ENCODE measurements at regions not wholly inside any gene's neighbourhood (a gene's known extent, or its start where the extent isn't known, plus 50 kb on each side); places are given as distances from the start of the nearest gene placed in this dataset.

DNA sequence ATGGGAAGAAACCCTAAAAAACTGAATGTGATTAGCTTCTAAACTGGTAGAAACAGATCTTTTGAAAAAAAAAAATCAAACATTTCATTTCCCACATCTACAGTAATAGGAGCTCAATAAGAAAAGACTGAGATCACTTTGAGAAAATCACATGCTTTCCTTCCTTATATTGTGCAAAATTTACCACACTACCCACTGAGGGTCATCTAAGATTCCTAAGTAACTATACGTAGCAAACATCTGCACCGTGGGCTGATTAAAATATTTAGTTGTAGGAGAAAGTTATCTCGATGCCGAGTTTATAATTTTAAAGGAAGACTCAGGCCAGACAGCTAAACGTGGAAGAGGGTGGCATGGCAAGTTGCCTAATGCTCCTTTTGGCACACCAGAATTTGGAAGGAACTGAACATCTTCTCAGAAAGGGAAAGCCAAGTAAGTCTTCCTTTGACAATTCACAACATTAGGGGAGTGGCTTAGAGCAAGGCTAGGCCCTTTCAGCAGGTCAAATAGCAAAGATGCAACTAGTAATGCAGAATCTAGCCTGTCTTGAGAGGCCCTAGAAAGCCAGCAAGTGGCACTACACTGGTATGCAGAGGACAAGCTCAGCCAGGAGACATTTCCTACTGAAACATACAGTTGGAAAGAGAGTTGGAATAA, 128.0 kb downstream of the TMA16 start:
- DNase-seq (ENCODE audit: low read depth in 2 of 2): no peak

DNA sequence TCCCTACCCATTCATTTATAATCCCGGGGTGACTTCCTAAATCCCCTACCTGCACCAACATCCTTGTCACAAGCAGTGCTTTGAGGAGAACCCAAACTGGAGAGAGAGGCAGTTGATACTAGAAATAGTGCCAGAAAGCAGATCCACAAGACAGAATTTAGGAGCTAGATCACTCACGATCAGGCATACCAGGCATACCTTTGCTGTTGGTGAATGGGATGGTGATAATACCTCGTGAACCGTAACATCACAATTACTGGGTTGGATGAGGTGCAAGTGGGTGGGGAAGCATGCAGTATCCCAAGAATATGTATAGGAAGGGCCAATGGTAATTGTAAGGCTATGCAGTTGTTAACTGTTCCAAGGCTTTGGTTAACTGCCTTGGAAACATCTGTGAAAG, 129.3 kb downstream of the TMA16 start:
- no peak for DNase-seq (ENCODE audit: low read depth in 2 of 2)

DNA sequence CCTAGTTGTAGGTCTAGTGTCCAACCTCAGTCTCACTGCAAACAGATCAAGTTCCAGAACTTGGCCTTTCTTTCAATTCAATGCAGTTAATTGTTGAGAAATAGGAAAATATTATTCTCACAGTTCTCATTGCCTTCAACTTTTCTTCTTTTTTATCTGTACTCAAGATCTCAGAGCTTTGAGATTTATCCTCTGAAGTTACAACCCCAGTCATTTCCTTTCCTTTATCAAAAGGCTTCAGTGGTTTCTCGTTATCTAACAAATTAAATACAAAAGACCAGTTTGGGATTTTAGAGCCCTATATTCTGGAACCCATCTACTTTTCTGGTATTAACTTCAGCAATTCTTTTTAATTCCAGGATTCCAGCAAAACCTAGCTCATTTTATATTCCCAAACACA, 130.2 kb downstream of the TMA16 start:
- DNase-seq (ENCODE audit: low read depth in 2 of 2): no peak

DNA sequence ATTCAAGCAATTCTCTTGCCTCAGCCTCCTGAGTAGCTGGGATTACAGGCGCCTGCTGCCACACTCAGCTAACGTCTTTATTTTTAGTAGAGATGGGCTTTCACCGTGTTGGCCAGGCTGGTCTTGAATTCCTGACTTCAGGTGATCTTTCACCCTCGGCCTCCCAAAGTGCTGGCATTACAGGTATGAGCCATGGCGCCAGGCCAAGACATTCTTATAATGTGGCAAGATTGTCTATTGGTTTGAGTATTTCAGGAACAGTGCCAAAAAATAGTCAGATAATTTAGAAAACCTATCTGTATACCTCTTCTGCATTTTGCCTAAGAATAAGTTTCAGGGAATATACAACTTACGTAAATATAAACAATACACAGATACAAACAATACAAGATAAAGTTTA, 136.8 kb downstream of the TMA16 start:
- no peak for DNase-seq (ENCODE audit: low read depth in 2 of 2)

DNA sequence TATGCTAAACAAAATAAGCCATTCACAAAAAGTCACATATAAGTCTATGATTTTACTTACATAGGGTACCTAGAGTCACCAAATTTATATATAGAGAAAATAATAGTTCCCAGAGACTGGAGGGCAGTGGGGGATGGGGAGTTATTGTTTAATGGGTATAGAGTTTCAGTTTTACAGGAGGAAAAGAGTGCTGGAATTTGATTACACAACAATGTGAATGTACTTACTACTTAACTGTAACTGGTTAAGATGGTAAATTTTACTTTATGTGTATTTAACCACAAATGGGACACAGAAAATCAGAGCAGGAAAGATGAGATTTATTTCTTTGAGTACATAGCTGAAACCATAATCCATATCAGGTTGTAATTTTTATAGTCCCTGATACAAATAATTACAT, 144.4 kb downstream of the TMA16 start:
- DNase-seq (ENCODE audit: low read depth in 2 of 2): no peak

DNA sequence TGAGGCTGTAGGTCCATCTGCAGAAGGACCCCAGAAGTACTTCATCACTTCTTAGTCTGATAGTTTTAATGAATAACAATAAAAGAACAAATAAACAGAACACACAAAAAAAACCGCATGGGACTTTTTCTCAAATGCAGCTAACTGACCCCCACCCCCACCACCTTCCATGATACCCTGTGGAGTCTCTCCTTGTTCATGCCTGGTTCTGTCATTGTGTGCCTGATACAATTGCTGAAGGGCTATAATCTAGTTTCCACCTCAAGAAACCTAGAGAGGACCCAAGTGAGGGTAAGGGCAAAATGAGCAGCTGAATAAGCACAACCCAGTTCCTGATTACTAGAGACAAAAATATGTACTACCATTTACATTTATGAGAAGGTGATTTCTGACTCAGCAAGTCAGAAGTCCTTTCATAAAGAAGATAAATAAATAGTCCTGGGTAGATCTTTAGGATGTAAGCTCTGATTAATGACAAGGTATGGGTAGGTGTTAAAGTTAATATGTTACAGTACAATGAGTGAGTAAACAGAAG, 155.1 kb downstream of the TMA16 start:
- no peak for DNase-seq (ENCODE audit: low read depth in 2 of 2)

DNA sequence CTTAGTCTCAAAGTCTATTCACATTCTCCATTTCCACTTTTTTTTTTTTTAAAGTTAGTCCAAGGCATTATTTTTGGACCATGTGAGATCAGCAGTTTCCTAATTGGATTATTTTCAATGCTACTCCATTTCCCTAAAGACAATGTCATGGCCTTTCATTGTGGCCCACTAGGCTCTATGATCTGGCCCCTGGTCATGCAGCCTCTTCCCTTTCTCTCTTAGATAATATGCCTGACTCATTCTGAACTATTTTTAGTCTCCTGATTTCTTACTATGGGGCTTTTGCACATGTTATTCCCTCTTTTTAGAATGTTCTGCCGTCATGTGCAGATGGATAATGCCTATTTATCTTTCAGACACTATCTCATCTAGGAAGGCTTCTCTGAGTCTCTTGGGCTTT, 157.3 kb downstream of the TMA16 start:
- DNase-seq (ENCODE audit: low read depth in 2 of 2): no peak

DNA sequence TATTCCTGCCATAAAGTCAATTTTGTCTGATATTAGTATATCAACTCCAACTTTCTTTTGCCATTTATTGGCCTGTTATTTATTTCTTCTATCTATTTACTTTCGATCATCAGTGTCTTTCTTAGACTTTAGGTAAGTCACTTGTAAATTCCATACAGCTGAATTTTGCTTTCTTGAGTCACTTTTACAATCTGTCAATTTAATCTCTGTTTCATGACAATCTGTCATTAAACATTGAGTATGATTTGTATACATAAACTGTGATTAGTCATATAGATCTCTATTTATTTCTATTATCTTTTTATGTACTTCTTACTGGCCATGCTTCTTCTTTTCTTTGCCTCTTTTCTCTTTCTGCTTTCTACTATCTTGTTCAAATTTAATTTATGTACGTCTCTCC, 160.1 kb downstream of the TMA16 start:
- DNase-seq (ENCODE audit: low read depth in 2 of 2): no peak

DNA sequence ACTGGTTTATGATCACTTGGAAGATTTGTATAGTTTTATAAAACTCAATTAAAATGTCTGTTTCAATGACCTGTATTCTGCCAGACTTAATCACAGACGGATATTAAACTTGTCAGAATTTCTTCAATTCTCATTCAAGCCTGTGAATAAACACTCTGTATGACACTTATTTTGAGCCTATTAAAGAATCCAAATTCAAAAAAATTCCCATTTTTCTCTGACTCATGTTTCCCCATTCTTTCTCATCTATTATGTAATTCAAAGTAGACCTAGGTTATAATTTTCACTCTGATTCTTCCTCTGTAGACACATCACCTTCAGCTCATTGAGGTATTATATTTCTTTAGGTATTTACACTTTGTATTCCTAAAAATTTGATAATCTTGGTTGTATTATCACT, 166.1 kb downstream of the TMA16 start:
- no peak for DNase-seq (ENCODE audit: low read depth in 2 of 2)

DNA sequence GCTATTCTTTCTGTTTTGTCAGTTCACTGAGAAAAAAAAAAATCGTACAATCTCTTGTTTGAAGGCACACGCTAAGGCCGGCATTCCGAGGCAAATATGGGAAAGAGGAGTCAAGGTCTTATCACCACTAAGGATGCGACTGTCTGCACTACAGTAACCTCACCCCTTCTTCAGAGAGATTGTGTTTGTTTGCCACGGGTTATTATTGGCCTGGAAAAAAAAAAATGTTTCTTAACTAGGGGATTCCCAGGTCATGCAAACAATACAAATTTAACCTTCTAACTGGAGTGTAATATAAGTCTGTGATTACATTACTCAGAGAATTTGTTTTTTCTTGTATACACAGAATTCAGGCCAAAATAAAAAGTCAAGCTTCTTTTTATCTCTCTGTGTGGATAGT, 168.3 kb downstream of the TMA16 start:
- DNase-seq (ENCODE audit: low read depth in 2 of 2): no peak

DNA sequence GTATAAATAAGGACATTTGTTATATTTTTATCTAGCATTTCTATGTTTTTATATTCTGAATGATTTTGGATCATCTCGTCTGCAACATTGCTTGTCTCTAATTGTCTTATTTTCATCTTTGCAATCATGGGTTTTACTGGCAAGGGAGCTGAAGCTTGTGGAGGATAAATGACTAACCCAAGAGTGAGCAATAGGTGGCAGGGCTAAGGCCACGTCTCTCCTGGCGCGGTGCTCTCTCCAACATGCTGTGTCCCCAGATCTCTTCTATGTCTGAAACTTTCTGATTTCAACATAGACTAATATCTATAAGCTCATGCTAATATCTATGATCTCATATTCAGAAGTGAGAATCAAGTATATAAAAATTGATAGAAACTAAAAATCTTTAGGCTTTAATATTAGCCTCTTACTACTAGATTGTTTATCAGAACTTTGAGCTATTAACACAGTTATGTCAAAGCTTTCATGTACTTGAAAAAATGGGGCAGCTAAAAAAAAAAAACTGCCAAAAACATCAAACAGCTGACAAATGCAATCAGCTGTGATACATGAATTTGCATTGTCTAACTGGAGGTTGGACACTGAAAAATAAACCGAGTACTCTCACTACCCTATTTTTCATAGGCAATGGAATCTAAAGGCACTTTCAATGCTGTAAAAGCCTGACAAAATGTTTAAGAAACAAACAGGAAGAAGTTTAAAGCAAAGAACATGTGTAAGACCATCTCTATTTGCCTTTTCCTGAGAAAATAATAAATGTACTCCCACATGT, 169.2 kb downstream of the TMA16 start:
- DNase-seq (ENCODE audit: low read depth in 2 of 2): no peak

DNA sequence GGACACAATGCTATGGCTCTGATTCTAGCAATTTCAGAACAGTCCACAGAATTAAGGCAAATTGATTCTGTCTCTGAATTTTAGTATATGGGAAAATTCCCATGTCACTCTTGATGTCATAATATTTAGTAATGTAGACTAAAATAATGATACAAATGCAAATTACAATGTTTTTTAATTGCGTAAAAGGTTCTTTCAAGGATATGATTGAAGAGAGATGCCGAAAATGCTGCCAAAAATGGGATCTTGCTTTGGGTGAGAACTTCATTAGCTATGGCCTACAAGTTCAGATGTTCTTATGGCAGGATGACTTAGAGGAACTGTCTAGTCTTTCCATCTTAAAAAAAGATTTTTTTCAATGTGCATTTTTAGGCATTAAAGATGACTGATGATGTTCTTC, 170.6 kb downstream of the TMA16 start:
- no peak for DNase-seq (ENCODE audit: low read depth in 2 of 2)

DNA sequence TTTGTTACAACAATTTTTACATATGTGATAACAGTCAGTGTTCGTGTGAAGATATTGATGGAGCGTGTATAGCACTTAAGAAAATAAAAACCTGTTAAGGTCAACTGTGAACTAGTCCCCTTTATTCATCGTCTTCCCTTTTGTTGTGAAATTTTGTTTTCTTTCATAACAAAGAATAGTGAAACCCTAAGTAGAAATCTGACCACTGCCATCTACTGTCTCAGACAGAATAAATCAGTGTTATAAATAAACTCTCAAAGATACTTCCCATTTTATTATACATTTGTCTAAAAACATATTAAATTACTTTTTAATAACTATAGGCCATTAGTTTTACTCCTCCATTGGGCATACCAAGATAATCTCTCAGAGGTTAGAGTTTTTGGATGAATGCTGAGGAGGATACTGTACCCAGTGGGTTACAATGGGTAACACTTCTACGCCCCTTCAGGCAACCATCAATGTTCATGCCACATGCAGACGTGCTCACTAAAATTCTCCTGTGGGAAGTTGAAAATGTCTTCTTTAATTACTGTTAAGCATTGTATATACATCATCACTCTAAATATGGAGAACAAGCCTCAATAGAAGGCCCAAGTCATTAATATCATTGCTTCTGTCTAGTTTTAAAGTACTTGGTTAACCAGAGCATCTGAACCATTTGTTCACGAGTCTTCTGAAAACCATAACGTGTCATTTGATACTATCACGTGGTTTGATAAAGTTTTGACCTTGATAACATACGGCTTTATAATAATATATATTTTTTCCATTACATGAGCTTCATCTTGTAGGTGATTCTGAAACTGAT, 171.2 kb downstream of the TMA16 start:
- DNase-seq (ENCODE audit: low read depth in 2 of 2): no peak

DNA sequence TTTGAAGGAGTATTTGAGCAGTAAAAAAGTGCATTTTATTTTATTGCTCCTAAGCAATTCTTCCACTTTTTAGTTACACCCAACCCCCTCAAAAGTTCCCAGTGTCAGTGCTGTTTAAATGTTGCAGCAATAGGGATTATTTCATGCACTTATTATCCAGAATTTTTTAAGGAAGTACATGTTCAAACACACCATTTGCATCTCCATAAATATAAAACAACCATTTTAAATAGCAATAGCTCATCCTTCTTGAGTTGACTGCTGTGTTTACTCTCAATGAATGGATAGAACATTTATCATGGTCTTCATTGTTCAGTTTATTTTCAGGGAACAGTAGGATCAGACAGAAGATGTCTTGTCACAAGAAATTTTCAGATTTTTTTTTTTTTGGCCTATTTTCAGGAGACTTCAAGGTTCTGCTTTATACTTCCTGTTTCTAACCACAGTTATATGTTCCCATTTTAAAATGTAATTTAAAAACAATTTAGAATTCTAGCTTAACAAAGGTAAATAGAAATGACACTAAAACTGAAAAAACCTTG, 171.9 kb downstream of the TMA16 start:
- no peak for DNase-seq (ENCODE audit: low read depth in 2 of 2)

DNA sequence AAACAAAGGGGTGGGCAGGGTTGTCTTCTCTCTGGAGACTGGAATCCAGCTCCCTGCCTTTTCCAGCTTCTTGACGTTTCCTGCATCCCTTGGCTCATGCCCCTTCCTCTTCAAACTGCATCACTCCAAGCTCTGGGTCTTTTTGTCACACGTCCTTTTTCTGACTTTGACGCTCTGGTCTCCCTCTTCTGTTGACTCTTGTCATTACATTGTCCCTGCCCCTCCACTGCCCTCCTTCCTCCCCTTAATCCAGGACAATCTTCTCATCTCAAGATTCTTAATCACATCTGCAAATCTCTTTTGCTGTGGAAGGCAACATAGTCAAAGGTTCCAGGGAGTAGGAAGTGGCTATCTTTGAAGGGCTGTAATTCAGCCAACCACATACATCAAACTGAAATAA, 178.3 kb downstream of the TMA16 start:
- DNase-seq (ENCODE audit: low read depth in 2 of 2): no peak

DNA sequence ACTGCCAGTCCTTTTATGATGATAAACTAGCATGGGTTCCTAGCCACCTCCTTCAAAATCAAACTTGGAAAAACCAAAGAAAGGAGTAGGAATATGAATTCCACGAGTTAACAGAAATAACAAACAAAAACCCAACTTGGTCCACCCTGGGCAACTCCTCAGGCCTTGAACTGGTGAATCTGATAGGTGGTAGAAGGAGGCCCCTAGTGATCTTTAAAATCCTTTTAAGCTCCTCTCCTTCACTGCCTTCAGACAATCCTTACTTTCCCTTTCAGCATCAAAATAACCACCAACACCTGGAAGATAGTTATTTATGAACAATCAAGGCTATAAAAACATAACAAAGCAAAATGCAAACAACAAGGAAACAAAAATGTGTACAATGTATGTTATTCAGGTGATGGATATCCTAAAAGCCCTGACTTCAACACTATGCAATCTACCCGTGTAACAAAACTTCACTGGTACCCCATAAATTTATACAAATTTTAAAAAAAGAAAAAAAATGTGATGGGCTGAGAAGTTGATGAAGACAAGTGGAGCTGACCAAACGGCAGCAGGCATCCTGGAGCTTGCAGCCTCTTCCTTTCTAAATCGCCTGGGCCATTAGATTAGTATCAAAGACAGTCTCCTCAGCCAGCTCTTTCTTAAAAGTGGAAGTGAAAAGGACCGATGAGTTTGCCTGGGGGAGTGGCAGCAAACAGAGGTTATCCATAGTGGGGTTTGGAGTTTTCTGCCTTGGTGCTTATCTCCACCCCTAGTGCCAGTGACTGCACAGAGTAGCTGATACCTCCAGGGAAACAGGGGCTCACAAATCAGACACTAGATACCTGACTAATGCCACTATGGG, 179.6 kb downstream of the TMA16 start:
- no peak for DNase-seq (ENCODE audit: low read depth in 2 of 2)

DNA sequence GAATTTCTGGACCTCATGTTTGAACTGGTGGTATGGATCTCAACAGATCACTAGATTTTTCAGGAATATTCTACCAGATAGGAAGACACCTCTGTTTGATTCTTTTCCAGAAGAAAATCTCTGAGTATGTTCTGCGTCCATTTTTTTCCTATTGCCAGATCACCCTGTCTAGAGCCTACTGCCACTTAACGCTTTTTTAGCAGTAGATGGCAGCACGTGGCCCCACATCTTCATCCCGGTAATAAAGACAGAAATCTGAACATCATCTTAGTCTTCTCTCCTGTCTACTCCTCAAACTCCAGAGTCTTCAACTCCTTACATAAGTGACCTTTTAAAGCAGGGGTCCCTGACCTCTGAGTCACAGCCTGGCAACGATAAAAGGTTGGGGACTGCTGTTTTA, 184.7 kb downstream of the TMA16 start:
- DNase-seq (ENCODE audit: low read depth in 2 of 2): no peak

DNA sequence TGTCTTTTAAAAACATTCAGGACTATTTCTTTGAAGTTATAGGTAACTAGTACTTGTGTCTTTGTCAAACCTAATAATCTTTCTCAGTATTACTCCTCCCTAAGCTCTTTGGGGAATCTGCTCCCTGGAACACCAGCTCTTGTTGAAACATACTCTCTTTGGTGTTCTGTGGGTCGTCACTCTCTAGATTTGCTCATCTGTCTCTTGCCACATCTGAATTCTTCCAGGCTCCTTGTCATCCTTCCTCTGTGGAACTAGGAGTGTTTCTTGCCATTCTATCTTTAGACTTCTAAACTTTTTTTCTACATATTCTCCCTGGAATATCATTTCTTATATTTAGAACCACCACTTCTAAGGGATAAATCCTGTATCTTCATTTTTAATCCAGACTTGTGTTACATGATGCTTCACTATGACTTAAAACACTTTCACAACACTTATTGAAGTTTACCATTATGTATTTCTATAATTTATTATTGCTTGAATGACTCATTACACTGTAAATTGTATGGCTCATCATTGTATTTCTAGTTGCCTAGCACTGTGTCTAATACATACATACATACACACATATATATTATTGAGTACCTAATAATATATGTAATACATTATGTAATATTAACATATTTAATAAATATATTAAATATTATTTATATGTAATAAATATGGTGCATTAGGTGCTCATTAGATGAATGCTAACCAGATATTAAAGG, 186.1 kb downstream of the TMA16 start:
- DNase-seq (ENCODE audit: low read depth in 2 of 2): no peak

DNA sequence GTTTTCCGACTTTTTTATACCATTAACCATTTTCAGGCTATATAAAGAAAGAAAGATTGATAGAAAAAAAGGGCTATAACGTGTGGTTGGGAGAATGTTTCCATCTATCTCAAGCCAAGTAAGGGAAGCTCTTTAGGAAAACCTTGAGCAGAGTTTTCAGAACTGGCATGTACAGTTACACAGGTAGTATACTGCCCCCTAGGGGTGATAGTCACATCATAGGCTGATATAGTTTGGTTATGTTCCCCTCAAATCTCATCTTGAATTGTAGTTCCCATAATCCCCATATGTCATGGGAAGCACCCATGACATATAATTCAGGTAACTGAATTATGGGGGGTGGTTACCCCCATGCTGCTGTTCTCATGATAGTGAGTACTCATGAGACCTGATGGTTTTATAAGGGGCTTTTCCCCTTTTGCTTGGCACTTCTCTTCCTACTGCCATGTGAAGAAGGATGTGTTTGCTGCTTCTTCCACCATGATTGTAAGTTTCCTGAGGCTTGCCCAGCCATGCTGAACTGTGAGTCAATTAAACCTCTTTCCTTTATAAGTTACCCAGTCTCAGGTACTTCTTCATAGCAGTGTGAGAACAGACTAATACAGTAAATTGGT, 186.8 kb downstream of the TMA16 start:
- DNase-seq (ENCODE audit: low read depth in 2 of 2): no peak

DNA sequence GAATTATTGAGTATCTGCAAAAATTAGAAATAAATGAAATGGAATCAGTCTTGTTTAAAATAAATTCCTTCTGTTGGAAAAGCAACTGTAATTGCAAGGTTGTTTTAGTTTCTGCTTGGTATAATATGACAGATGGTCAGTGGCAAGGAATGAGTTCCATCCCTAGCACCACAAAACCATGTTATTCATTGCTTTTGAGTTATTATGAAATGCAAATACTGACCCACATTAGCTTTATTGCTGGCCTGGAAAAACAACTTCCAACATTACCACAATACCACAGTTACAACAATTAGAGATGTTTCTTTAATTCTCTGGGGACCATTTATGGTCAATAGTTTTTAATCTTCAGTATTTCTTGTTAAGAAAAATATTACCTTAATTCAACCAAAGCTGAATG, 194.4 kb downstream of the TMA16 start:
- no peak for DNase-seq (ENCODE audit: low read depth in 2 of 2)

Data from stimulated activated CD4-positive, alpha-beta T cell treated with anti-CD3 and anti-CD28 coated beads, Interleukin-12 subunit alpha, Interleukin-12 subunit beta, amount 100 ng/mL, for 24 hours (primary cell).